ENCODE measurements at regions not wholly inside any gene's neighbourhood (a gene's known extent, or its start where the extent isn't known, plus 50 kb on each side); places are given as distances from the start of the nearest gene placed in this dataset.

DNA sequence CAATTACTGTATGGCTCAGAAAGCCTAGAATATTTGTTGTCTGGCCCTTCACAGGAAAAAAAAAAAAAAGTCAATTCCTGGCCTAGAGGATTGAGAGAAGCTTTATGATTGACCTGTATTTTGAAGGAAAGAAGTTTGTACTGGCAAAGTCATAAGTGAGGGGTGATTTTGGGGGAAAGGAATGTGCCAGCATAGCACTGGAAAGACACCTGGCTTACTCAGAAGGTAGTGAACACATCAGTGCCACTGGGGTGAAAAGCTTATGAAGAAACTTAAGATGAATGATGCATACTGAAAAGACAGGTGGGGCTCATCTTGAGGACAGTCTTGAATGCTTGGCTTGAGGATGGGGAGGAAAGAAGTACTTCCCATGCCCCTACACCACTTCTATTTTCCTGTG lies 127.9 kb upstream of the RASA1 start:
- TF ChIP-seq, protein P1, sequence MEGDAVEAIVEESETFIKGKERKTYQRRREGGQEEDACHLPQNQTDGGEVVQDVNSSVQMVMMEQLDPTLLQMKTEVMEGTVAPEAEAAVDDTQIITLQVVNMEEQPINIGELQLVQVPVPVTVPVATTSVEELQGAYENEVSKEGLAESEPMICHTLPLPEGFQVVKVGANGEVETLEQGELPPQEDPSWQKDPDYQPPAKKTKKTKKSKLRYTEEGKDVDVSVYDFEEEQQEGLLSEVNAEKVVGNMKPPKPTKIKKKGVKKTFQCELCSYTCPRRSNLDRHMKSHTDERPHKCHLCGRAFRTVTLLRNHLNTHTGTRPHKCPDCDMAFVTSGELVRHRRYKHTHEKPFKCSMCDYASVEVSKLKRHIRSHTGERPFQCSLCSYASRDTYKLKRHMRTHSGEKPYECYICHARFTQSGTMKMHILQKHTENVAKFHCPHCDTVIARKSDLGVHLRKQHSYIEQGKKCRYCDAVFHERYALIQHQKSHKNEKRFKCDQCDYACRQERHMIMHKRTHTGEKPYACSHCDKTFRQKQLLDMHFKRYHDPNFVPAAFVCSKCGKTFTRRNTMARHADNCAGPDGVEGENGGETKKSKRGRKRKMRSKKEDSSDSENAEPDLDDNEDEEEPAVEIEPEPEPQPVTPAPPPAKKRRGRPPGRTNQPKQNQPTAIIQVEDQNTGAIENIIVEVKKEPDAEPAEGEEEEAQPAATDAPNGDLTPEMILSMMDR (conservative IDR thresholded peaks at IDR 0.05 in 1 of 2, IDR thresholded peaks at IDR 0.05 in 1 of 2; ENCODE audit: low read depth in 1 of 2, low read length in 2 of 2) = no peak
- no peak for TF ChIP-seq EZH2 (IDR thresholded peaks at IDR 0.05; ENCODE audit: low read length, missing control alignments)
